ENCODE measurements at regions not wholly inside any gene's neighbourhood (a gene's known extent, or its start where the extent isn't known, plus 50 kb on each side); places are given as distances from the start of the nearest gene placed in this dataset.
"Not testable (repeated sequence)": the region's sequence is repeated elsewhere in the genome, so short reads cannot be mapped to it uniquely, and the experiment has no call there.

- H3K4me3 ChIP-seq = no peak overlapping the region
- no peak overlapping the region for H3K4me2 ChIP-seq
- H3K27ac ChIP-seq (ENCODE audit: low read depth) = no peak overlapping the region
- no peak overlapping the region for H3K4me3 Mint-ChIP-seq
- ATAC-seq (no peak), DNase-seq (ENCODE audit: low spot score) (no peak)
- H3K27ac Mint-ChIP-seq = no peak overlapping the region
- H3K27me3 ChIP-seq (ENCODE audit: insufficient read depth) = no peaks in the 10 kb centered on the region
- no peaks in the 10 kb centered on the region; the same call in 1 of the 2 replicates for H3K9me2 ChIP-seq (ENCODE audit: insufficient read depth)
- no peak overlapping the region for H2AFZ ChIP-seq
- H3F3A ChIP-seq (replicated peaks; ENCODE audit: low read depth) = no peaks in the 10 kb centered on the region
- H3K9me3 Mint-ChIP-seq = peaks cover 19% of the 10 kb centered on the region
- no peaks in the 10 kb centered on the region for H3K27me3 Mint-ChIP-seq (ENCODE audit: insufficient read depth, low read depth, poor library complexity)
- no peaks in the 10 kb centered on the region for H3K4me1 Mint-ChIP-seq
- H3K4me1 ChIP-seq (ENCODE audit: insufficient read depth) = no peaks in the 10 kb centered on the region
- H3K79me2 ChIP-seq (replicated peaks; ENCODE audit: insufficient read depth) = no peaks in the 10 kb centered on the region
- TF ChIP-seq CREB1 (CRISPR knock-in tag; IDR thresholded peaks at IDR 0.05; ENCODE audit: low read depth) = no peak
- TF ChIP-seq REST (IDR thresholded peaks at IDR 0.05; ENCODE audit: unreplicated experiment) = no peak
- no peak for TF ChIP-seq ZNF331 (CRISPR knock-in tag; IDR thresholded peaks at IDR 0.05; ENCODE audit: low read depth)
- no peak for TF ChIP-seq JUNB (IDR thresholded peaks at IDR 0.05; ENCODE audit: unreplicated experiment)
- no peak for TF ChIP-seq ZNF462 (CRISPR knock-in tag; IDR thresholded peaks at IDR 0.05)
- TF ChIP-seq CTCF (conservative IDR thresholded peaks at IDR 0.05; ENCODE audit: low read depth in 2 of 2) = no peak
- TF ChIP-seq POLR2AphosphoS5 (IDR thresholded peaks at IDR 0.05; ENCODE audit: low read depth) = no peak
- TF ChIP-seq ETS1 (IDR thresholded peaks at IDR 0.05) = no peak
- TF ChIP-seq NANOG (IDR thresholded peaks at IDR 0.05; ENCODE audit: borderline replicate concordance) = no peak
- no peaks in the 10 kb centered on the region for H3K36me3 ChIP-seq (ENCODE audit: insufficient read depth)
- peaks cover 12% of the 10 kb centered on the region; the same call in 2 of the 3 replicates for H3K36me3 Mint-ChIP-seq (ENCODE audit: low read depth)
- H4K20me1 ChIP-seq (replicated peaks; ENCODE audit: insufficient read depth) = no peaks in the 10 kb centered on the region
These were observed 248.9 kb upstream of the THUMPD2 start for GRCh38 chr2:40027968-40028367.

GRCh38 chr2:40025276-40025675 lies 246.2 kb upstream of the THUMPD2 start:
- DNase-seq (ENCODE audit: low spot score) = peak; percentile 33
- H3F3A ChIP-seq (replicated peaks; ENCODE audit: low read depth); H3K4me1 Mint-ChIP-seq; H3K27me3 ChIP-seq (ENCODE audit: insufficient read depth); H3K4me2 ChIP-seq; H3K4me1 ChIP-seq (ENCODE audit: insufficient read depth); H3K4me3 Mint-ChIP-seq; H4K20me1 ChIP-seq (replicated peaks; ENCODE audit: insufficient read depth); H3K27ac ChIP-seq (ENCODE audit: low read depth); H3K79me2 ChIP-seq (replicated peaks; ENCODE audit: insufficient read depth); H3K9me2 ChIP-seq (ENCODE audit: insufficient read depth); H3K27me3 Mint-ChIP-seq (ENCODE audit: insufficient read depth, low read depth, poor library complexity); H2AFZ ChIP-seq; H3K4me3 ChIP-seq; H3K27ac Mint-ChIP-seq; ATAC-seq: not testable (repeated sequence)
- peaks cover 12% of the 10 kb centered on the region for H3K36me3 ChIP-seq (ENCODE audit: insufficient read depth)
- peaks cover 46% of the 10 kb centered on the region for H3K9me3 Mint-ChIP-seq
- peaks cover 34% of the 10 kb centered on the region for H3K36me3 Mint-ChIP-seq (ENCODE audit: low read depth)

Data from GM23338 (cell line).